ENCODE measurements at regions not wholly inside any gene's neighbourhood (a gene's known extent, or its start where the extent isn't known, plus 50 kb on each side); places are given as distances from the start of the nearest gene placed in this dataset.

GRCh38 chr18:51541230-51541629, 343.7 kb upstream of the MEX3C start:
- in situ Hi-C loops (cut with HindIII; ENCODE audit: extremely low pct_ligation_motif_present, low pct_unique_long_range_greater_than_20kb) = no loop called here
- H2AFZ ChIP-seq (ENCODE audit: low read length) = no peak overlapping the region
- TF ChIP-seq SRSF4 (IDR thresholded peaks at IDR 0.05; ENCODE audit: low read depth, low read length, poor library complexity, severe bottlenecking) = no peak
- TF ChIP-seq ZNF709 (CRISPR knock-in tag; IDR thresholded peaks at IDR 0.05) = no peak

GRCh38 chr18:51543658-51544155, 346.2 kb upstream of the MEX3C start:
- intact Hi-C loops (cut with micrococcal nuclease; ENCODE audit: unreplicated experiment) = no loop called here
- 45% methylated on average over 1 of the region's 1 CpG for WGBS (ENCODE audit: low lambda C conversion rate)
- ChIA-PET POLR2A (no interaction called here), CTCF (ENCODE audit: low intra/inter-chr PET ratio, low total read pairs) (no interaction called here)
- Histone ChIP-seq H2AFZ (ENCODE audit: low read length) (no peak overlapping the region), H3K4me3 (replicated peaks in 1 of 3; ENCODE audit: insufficient read depth in 1 of 3, low read depth in 2 of 3, low read length in 3 of 3) (no peak overlapping the region), H3K27ac (ENCODE audit: extremely low read length, insufficient read depth, low read length) (no peak overlapping the region), H3K36me3 (replicated peaks in 1 of 2; ENCODE audit: control insufficient read depth in 1 of 2, insufficient read depth in 2 of 2, low read length in 2 of 2) (no peaks in the 10 kb centered on the region), H3K27me3 (ENCODE audit: control insufficient read depth in 1 of 2, insufficient read depth in 2 of 2, low read length in 2 of 2) (no peaks in the 10 kb centered on the region), H3K9me3 (ENCODE audit: low read length) (no peaks in the 10 kb centered on the region), H3K79me2 (ENCODE audit: insufficient read depth, low read length) (no peaks in the 10 kb centered on the region), H3K4me2 (ENCODE audit: low read depth, low read length) (no peak overlapping the region), H3K4me1 (ENCODE audit: insufficient read depth, low read length) (no peaks in the 10 kb centered on the region), H4K20me1 (ENCODE audit: insufficient read depth, low read length) (no peaks in the 10 kb centered on the region), H3K9ac (ENCODE audit: insufficient read depth, low read depth, low read length) (no peak overlapping the region)
- DNase-seq (ENCODE audit: low spot score) = no peak
- no TSS peak for BruUV-seq (replicated peaks)
- FAIRE-seq = no peak
- TF ChIP-seq SALL2 (CRISPR knock-in tag; IDR thresholded peaks at IDR 0.05) (no peak), ZC3H4 (CRISPR knock-in tag; IDR thresholded peaks at IDR 0.05; ENCODE audit: borderline replicate concordance) (no peak), ZSCAN9 (CRISPR knock-in tag; IDR thresholded peaks at IDR 0.05; ENCODE audit: borderline replicate concordance) (no peak), ZNF460 (CRISPR knock-in tag; IDR thresholded peaks at IDR 0.05; ENCODE audit: borderline replicate concordance) (no peak), FUBP1 (CRISPR knock-in tag; IDR thresholded peaks at IDR 0.05; ENCODE audit: borderline replicate concordance) (no peak), ZNF788 (CRISPR knock-in tag; IDR thresholded peaks at IDR 0.05; ENCODE audit: borderline replicate concordance) (no peak), JUND (CRISPR knock-in tag; IDR thresholded peaks at IDR 0.05) (no peak)
- in situ Hi-C loops (cut with HindIII; ENCODE audit: extremely low pct_ligation_motif_present, low pct_unique_long_range_greater_than_20kb) = no loop called here
- ATAC-seq = no peak

More at GRCh38 chr18:51541230-51541629, 343.7 kb upstream of the MEX3C start:
- H3K27ac ChIP-seq (ENCODE audit: extremely low read length, insufficient read depth, low read length) = no peak overlapping the region
- ATAC-seq (no peak), DNase-seq (ENCODE audit: low spot score) (no peak), FAIRE-seq (no peak)
- H3K27me3 ChIP-seq (ENCODE audit: control insufficient read depth in 1 of 2, insufficient read depth in 2 of 2, low read length in 2 of 2) = no peaks in the 10 kb centered on the region
- no peak overlapping the region for H3K9ac ChIP-seq (ENCODE audit: insufficient read depth, low read depth, low read length)
- H3K9me3 ChIP-seq (ENCODE audit: low read length) = no peaks in the 10 kb centered on the region
- H3K4me2 ChIP-seq (ENCODE audit: low read depth, low read length) = no peak overlapping the region
- H3K36me3 ChIP-seq (replicated peaks in 1 of 2; ENCODE audit: control insufficient read depth in 1 of 2, insufficient read depth in 2 of 2, low read length in 2 of 2) = no peaks in the 10 kb centered on the region
- H3K4me1 ChIP-seq (ENCODE audit: insufficient read depth, low read length) = no peaks in the 10 kb centered on the region
- H3K79me2 ChIP-seq (ENCODE audit: insufficient read depth, low read length) = no peaks in the 10 kb centered on the region
- intact Hi-C loops (cut with micrococcal nuclease; ENCODE audit: unreplicated experiment) = no loop called here
- CTCF ChIA-PET (ENCODE audit: low intra/inter-chr PET ratio, low total read pairs) = no interaction called here
- H4K20me1 ChIP-seq (ENCODE audit: insufficient read depth, low read length) = no peaks in the 10 kb centered on the region
- BruUV-seq (replicated peaks) = no TSS peak
- POLR2A ChIA-PET = no interaction called here
- H3K4me3 ChIP-seq (replicated peaks in 1 of 3; ENCODE audit: insufficient read depth in 1 of 3, low read depth in 2 of 3, low read length in 3 of 3) = no peak overlapping the region

Data from HepG2 (cell line).